GM23338 (cell line): ENCODE measurements at regions not wholly inside any gene's neighbourhood (a gene's known extent, or its start where the extent isn't known, plus 50 kb on each side); places are given as distances from the start of the nearest gene placed in this dataset.

Experiments
- ATAC-seq: fragments of 200-7000 bp; cut with Tn5 transposase; 3 replicates; pipeline ENCODE4 v1.9.1; 2020
- DNase-seq: peaks from one replicate; pipeline ENCODE4 v3.0.0-alpha.2; 2015; ENCODE audit warnings: low spot score
- H2AFZ ChIP-seq: fragments of 200-600 bp; sonication (generic); 2 replicates; pipeline ENCODE4 v1.8.0; 2016; ENCODE audit warnings: antibody characterized with exemption, mild to moderate bottlenecking, moderate library complexity
- H3F3A ChIP-seq: fragments of 200-600 bp; sonication (generic); replicated peaks from 2 replicates; pipeline ENCODE4 v1.8.0; 2017; ENCODE audit warnings: antibody characterized with exemption, mixed run types, low read depth
- H3K27ac ChIP-seq: fragments of 200-600 bp; sonication (generic); 2 replicates; pipeline ENCODE4 v1.6.1; 2016; ENCODE audit warnings: low read depth
- H3K27me3 ChIP-seq: fragments of 200-600 bp; sonication (generic); 2 replicates; pipeline ENCODE4 v1.8.0; 2016; ENCODE audit warnings: mild to moderate bottlenecking, mixed run types, moderate library complexity; ENCODE audit not compliant: insufficient read depth
- H3K36me3 ChIP-seq: fragments of 200-600 bp; sonication (generic); 2 replicates; pipeline ENCODE4 v1.8.0; 2016; ENCODE audit warnings: mild to moderate bottlenecking; ENCODE audit not compliant: insufficient read depth
- H3K4me1 ChIP-seq: fragments of 200-600 bp; sonication (generic); 2 replicates; pipeline ENCODE4 v1.8.0; 2016; ENCODE audit warnings: mild to moderate bottlenecking, moderate library complexity; ENCODE audit not compliant: insufficient read depth
- H3K4me2 ChIP-seq: fragments of 200-600 bp; sonication (generic); 2 replicates; pipeline ENCODE4 v1.7.1; 2017; ENCODE audit warnings: mixed run types
- H3K4me3 ChIP-seq: fragments of 200-600 bp; sonication (generic); 2 replicates; pipeline ENCODE4 v1.6.1; 2016; ENCODE audit warnings: mixed run types
- H3K79me2 ChIP-seq: fragments of 200-600 bp; sonication (generic); replicated peaks from 2 replicates; pipeline ENCODE4 v1.8.0; 2017; ENCODE audit warnings: mild to moderate bottlenecking; ENCODE audit not compliant: insufficient read depth
- H3K9me2 ChIP-seq: fragments of 200-600 bp; sonication (generic); 2 replicates; pipeline ENCODE4 v1.8.0; 2017; ENCODE audit not compliant: insufficient read depth
- H4K20me1 ChIP-seq: fragments of 200-600 bp; sonication (generic); replicated peaks from 2 replicates; pipeline ENCODE4 v1.8.0; 2017; ENCODE audit warnings: mild to moderate bottlenecking; ENCODE audit not compliant: insufficient read depth
- H3K27ac Mint-ChIP-seq: 2 replicates; pipeline ENCODE4 v1.8.0; 2020; ENCODE audit warnings: inconsistent platforms, mild to moderate bottlenecking, moderate library complexity, mixed read lengths
- H3K27me3 Mint-ChIP-seq: 3 replicates; pipeline ENCODE4 v1.8.0; 2022; ENCODE audit warnings: low read depth, mild to moderate bottlenecking, moderate library complexity, mixed read lengths, inconsistent platforms; ENCODE audit not compliant: insufficient read depth, poor library complexity
- H3K36me3 Mint-ChIP-seq: 3 replicates; pipeline ENCODE4 v1.8.0; 2021; ENCODE audit warnings: low read depth, mild to moderate bottlenecking, inconsistent platforms, moderate library complexity, mixed read lengths
- H3K4me1 Mint-ChIP-seq: 3 replicates; pipeline ENCODE4 v1.8.0; 2020; ENCODE audit warnings: mild to moderate bottlenecking, inconsistent platforms, mixed read lengths
- H3K4me3 Mint-ChIP-seq: 3 replicates; pipeline ENCODE4 v1.8.0; 2021; ENCODE audit warnings: moderate library complexity, mild to moderate bottlenecking, inconsistent platforms, mixed read lengths
- H3K9me3 Mint-ChIP-seq: 3 replicates; pipeline ENCODE4 v1.8.0; 2020; ENCODE audit warnings: moderate library complexity, mild to moderate bottlenecking, inconsistent platforms, mixed read lengths
- CREB1 ChIP-seq: fragments of 250-450 bp; sonication (Bioruptor Pico); IDR thresholded peaks from 2 replicates; pipeline ENCODE4 v1.5.0; 2020; ENCODE audit warnings: low read depth, mild to moderate bottlenecking, moderate library complexity
- CTCF ChIP-seq, 2 experiments: fragments of 200-600 bp in 1 of 2; sonication (generic) in 1 of 2; conservative IDR thresholded peaks; 2 replicates each; pipeline versions ENCODE4 v1.5.1 to v1.6.1; 2016 to 2017; ENCODE audit warnings: antibody characterized with exemption in 2 of 2, low read depth in 2 of 2, mild to moderate bottlenecking in 2 of 2, moderate library complexity in 1 of 2
- ETS1 ChIP-seq: IDR thresholded peaks from 2 replicates; pipeline ENCODE4 v1.6.1; 2016; ENCODE audit warnings: antibody characterized with exemption
- EZH2 ChIP-seq: fragments of 200-600 bp; sonication (generic); IDR thresholded peaks from one replicate; pipeline ENCODE4 v1.8.0; 2017; ENCODE audit warnings: antibody characterized with exemption, mild to moderate bottlenecking, low read depth; ENCODE audit not compliant: unreplicated experiment
- EZH2phosphoT487 ChIP-seq: fragments of 200-600 bp; sonication (generic); IDR thresholded peaks from one replicate; pipeline ENCODE4 v1.8.1; 2018; ENCODE audit warnings: antibody characterized with exemption; ENCODE audit not compliant: unreplicated experiment
- NANOG ChIP-seq: IDR thresholded peaks from 2 replicates; pipeline ENCODE4 v1.6.1; 2016; ENCODE audit warnings: antibody characterized with exemption, borderline replicate concordance
- POLR2AphosphoS5 ChIP-seq: IDR thresholded peaks from 2 replicates; pipeline ENCODE4 v1.6.1; 2016; ENCODE audit warnings: antibody characterized with exemption, low read depth
- STAT1 ChIP-seq: IDR thresholded peaks from one replicate; pipeline ENCODE4 v1.6.1; 2016; ENCODE audit warnings: antibody characterized with exemption; ENCODE audit not compliant: unreplicated experiment

DNA sequence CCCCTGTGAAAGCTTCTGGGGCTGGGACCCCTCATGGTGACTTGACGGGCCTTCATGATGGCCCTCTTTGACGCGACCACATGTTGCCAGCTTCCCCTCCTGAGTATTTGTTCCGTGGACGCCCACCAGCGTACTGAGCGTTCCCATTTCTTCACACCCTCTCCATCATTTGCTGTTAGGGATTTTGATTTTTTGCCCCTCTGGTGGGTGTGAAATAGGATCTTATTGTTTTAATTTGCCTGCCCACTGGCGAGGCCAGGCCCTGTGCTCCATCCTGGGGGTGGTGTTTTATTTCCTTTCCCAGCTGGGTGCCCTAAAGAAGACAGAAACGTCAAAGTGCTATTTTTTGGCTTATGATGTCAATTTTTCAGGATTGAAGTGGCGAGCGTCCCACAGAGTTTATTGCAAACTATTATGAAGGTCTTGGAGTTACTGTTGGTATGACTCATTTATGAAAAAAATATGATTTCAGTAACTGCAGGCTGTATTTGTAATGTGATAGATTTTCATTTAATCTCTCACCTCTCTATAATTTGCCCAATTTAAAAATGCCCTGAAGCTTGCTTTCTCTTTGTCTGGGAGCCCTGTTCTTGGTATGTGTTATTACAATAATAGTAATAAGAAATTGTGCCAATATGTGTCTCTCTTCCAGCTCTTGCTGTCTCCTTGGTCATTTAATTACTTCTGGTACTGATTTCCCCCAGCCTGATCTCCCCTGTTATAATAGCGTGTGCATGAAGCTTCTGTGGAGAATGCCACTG lies 99.6 kb downstream of the SLC25A47 start:
- Mint-ChIP-seq H3K4me3 (no peak overlapping the region), H3K27ac (no peak overlapping the region), H3K9me3 (peaks cover 2% of the 10 kb centered on the region; the same call in 1 of the 3 replicates), H3K36me3 (peaks cover 2% of the 10 kb centered on the region; the same call in 2 of the 3 replicates), H3K4me1 (peaks cover 29% of the 10 kb centered on the region), H3K27me3 (peaks cover 5% of the 10 kb centered on the region)
- DNase-seq (no peak), ATAC-seq (no peak)
- no peak overlapping the region for H2AFZ ChIP-seq
- TF ChIP-seq CTCF (conservative IDR thresholded peaks at IDR 0.05; ENCODE audit: low read depth in 2 of 2) (no peak), ETS1 (no peak), NANOG (no peak), CREB1 (CRISPR knock-in tag) (no peak), EZH2 (no peak), POLR2AphosphoS5 (no peak), STAT1 (no peak)
- H3K9me2 ChIP-seq = no peaks in the 10 kb centered on the region
- H3K27me3 ChIP-seq = no peaks in the 10 kb centered on the region
- no peak overlapping the region for H3K4me3 ChIP-seq
- H3K27ac ChIP-seq = no peak overlapping the region
- no peaks in the 10 kb centered on the region for H4K20me1 ChIP-seq
- H3K4me1 ChIP-seq = peaks cover 11% of the 10 kb centered on the region
- no peaks in the 10 kb centered on the region for H3K36me3 ChIP-seq
- H3K4me2 ChIP-seq = no peak overlapping the region
- H3K79me2 ChIP-seq = peaks cover 8% of the 10 kb centered on the region; the same call in 1 of the 2 replicates
- H3F3A ChIP-seq = no peaks in the 10 kb centered on the region

DNA sequence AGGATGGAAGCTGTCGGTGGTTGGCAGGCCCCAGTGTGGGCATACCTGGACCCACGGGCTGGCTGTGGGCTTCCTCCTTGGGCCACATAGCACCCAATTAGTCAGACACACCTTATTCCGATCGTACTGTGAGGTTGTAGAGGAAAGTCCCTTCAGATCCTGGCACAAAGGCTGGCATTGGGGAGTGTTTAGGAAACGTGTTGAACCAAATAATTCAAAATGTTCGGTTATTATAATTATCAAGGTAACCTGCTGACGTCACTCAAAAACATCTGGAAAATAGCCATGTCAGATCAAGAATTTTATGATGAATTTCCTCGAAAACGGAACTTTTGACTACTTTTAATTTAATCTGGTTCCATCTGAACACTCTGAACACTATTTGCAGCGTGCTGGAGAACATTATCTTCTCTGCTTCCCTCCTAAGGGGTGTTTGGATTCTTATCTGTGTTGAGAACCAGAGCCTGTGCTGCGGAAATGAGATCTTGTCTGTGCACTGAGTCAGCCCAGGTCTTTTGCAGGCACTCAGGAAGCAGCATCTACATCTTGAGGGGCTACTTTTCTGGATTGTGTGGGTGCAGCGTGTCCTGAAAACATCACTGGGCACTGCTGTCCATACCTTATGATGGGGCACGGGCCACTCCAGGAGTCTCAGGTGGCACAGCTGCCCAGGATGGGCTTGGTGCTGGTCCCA lies 100.3 kb downstream of the SLC25A47 start:
- no peak for ATAC-seq
- DNase-seq = no peak
- no peaks in the 10 kb centered on the region for H3K27me3 ChIP-seq
- peaks cover 3% of the 10 kb centered on the region for H3K27me3 Mint-ChIP-seq
- H3K36me3 Mint-ChIP-seq = peaks cover 2% of the 10 kb centered on the region; the same call in 2 of the 3 replicates
- no peak for TF ChIP-seq STAT1
- TF ChIP-seq EZH2phosphoT487 = no peak
- H3K4me3 Mint-ChIP-seq = no peak overlapping the region
- H3K4me1 ChIP-seq = peaks cover 11% of the 10 kb centered on the region
- no peak overlapping the region for H3K4me2 ChIP-seq
- peaks cover 2% of the 10 kb centered on the region; the same call in 1 of the 3 replicates for H3K9me3 Mint-ChIP-seq
- H3K27ac Mint-ChIP-seq = no peak overlapping the region
- no peaks in the 10 kb centered on the region for H3F3A ChIP-seq
- H3K36me3 ChIP-seq = no peaks in the 10 kb centered on the region
- no peaks in the 10 kb centered on the region for H3K9me2 ChIP-seq
- H4K20me1 ChIP-seq = no peaks in the 10 kb centered on the region
- peaks cover 8% of the 10 kb centered on the region; the same call in 1 of the 2 replicates for H3K79me2 ChIP-seq
- no peak overlapping the region for H3K27ac ChIP-seq
- H3K4me3 ChIP-seq = no peak overlapping the region
- no peak overlapping the region for H2AFZ ChIP-seq
- peaks cover 29% of the 10 kb centered on the region for H3K4me1 Mint-ChIP-seq
